Nucleus accumbens (tissue), 56 donors: ENCODE measurements at regions not wholly inside any gene's neighbourhood (a gene's known extent, or its start where the extent isn't known, plus 50 kb on each side); places are given as distances from the start of the nearest gene placed in this dataset.
A peak's percentile ranks its signal among the peaks of the same experiment; 100 is the strongest.

ENCODE experiments used
- DNase-seq, 56 donors: peaks; one replicate each; lab custom pipeline; 2025; lab: John Stamatoyannopoulos, UW

DNA sequence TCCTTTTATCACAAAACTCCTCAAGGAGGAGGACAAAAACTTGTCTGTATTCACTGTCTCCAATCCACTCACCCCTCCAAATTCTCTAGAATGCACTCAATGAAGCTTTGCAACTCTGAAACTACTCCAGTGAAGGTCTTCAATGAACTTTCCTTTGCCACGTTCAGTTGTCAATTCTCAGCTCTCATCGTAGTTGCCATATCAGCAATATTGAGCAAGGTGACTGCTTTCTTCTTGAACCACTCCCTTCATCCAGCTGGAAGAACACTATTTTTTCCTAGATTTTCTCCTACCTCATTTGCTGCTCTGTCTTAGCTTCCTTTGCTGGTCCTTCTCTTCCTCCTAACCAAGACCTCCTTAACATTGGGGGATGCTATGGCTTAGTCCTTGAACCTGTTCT is 191.8 kb downstream of the KDR start:
- DNase-seq: no peak

GRCh38 chr4:54930226-54930625 is 195.2 kb downstream of the KDR start:
- no peak for DNase-seq

- DNase-seq: peak in 23 of 56 donors; percentile 0 to 46 (median 7)
These were observed 195.9 kb downstream of the KDR start for GRCh38 chr4:54929459-54929858.

DNA sequence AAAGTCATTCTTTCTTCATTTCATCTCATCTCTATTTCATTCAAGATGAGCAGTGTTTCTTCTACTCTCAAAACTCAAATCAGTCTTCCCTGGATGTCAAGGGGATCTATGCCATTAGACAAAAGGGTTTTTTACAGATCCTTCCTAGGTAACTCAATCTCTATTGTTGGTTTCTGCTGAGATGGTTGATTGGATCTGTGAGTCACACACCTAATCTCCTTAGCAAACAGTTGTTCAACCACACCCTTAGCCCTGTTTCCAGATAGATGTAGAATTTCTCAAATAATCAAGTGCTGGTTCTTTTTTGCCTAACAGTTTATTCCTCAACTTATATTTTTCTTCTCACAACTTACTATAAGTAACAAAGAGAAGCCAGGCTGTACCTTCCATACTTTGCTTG is 200.5 kb downstream of the KDR start:
- no peak for DNase-seq

DNA sequence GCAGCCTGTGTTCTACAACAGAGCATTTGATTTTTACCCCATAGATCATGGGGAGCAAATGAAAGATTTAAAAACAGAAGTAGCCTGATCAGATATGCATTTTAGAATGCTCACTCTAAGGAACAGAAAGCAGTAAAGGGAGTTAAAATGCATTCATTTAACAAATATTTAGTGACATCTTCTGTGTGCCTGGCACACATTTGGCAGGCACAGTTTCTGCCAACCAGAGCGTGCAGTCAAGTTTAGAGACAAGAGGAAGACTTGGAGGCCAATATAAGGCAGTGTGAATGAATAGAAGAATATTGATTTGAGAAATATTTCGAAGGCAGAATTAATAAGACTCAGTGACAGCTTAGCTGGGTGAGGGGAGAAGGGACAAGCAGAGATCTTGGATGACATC is 210.1 kb downstream of the KDR start:
- no peak for DNase-seq

GRCh38 chr4:54914781-54915180 is 210.6 kb downstream of the KDR start:
- peak in 1 of 56 donors; percentile 1 for DNase-seq

DNA sequence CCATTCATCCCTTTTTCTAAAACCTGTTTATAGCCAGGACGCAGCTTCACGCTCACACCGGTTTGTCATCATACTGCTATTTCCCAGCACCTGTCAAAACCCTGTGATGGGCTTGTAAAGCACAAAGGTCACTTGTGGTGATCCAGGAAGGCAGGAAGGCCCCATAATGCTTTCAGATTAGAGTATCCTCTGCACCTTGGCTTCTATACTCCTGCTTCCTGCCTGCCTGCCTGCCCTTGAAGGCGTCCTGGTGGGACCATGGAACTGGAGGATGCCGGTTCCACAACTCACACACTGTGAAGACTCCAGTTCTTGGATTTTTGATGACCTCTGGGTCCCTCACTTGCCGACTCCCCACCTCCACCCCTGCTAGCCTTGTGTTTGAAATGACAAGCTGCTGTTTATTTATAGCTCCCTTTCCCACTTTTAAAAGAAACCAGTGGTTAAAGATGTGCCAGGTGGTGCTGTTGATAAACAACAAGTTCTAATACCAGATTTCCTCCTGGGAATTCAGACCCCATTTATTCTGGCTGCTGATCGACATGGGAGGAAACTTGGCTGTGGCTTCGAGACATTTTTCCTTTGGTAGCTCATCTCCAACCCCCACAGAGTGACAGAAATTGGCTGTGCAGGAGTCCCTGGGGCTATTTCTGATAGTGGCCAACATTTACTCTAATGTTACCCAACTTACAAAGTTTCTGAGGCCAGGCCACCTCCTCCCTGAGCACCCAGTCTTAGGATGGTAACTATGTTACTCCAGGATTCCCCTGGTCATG is 211.5 kb downstream of the KDR start:
- no peak for DNase-seq

DNA sequence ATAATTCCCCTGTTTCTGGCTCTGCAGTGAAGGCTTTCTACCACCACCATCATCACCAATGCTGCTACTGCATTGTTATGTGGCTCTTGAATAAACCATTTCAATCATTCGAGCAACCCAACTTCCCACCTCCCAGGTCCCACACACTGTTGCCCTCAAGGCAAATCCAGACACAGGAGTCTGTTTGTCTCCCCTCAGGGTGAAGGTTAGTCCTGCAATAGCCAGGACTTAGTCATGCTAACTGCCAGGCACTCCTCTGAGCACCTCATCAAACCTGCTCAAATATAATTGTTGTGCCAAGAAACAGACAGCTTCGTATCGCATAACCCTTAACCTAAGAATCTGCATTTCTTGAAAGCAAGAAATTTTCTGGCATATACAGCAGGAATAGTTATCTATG is 213.2 kb downstream of the KDR start:
- no peak for DNase-seq

GRCh38 chr4:54909961-54910360 is 215.4 kb downstream of the KDR start:
- no peak for DNase-seq

DNA sequence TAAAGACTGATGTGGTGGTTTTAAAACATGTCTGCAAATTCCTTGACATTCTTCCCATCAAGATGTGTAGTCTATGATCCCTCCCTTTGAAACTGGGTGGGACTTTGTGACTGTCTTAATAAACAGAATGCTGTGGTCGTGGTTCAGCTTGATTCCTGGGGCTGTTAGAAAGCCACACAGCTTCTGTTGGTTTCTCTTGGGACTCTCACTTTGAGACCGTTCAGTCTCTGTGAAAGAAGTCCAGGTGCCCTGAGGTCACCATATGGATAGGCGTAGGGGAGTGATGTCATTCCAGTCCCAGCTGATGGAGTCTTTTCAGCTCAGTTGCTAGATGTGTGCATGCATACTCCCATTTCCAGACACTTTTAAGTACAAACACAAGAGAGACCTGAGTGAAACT is 216.6 kb downstream of the KDR start:
- no peak for DNase-seq

- DNase-seq: no peak
These were observed 220.4 kb downstream of the KDR start for GRCh38 chr4:54904953-54905352.

- DNase-seq: no peak
These were observed 222.4 kb downstream of the KDR start for GRCh38 chr4:54902976-54903375.

DNA sequence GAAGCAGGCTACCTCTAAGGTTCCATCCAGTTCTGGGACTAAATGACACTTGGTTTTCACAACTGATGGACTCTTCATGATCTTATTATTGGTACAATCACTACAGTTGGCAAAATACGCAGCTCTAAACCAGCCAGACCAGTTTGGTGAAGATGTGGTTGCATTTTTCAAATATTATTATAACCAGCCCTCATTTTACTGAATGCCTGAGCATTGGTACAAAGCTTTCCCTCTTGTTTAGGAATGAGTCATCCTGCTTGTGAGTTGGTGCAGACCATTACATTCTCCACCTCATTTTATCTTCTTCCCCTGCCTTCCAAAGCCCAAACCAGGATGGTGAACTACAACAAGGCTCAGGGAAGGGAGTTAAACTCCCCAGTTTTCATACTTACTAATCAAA is 223.1 kb downstream of the KDR start:
- no peak for DNase-seq

- no peak for DNase-seq
These were observed 224.2 kb downstream of the KDR start for GRCh38 chr4:54901202-54901601.

GRCh38 chr4:54898656-54899340 is 226.6 kb downstream of the KDR start:
- DNase-seq: no peak

- no peak for DNase-seq
These were observed 227.3 kb downstream of the KDR start for GRCh38 chr4:54898056-54898562.

- DNase-seq: no peak
These were observed 227.8 kb downstream of the KDR start for GRCh38 chr4:54897590-54897989.

DNA sequence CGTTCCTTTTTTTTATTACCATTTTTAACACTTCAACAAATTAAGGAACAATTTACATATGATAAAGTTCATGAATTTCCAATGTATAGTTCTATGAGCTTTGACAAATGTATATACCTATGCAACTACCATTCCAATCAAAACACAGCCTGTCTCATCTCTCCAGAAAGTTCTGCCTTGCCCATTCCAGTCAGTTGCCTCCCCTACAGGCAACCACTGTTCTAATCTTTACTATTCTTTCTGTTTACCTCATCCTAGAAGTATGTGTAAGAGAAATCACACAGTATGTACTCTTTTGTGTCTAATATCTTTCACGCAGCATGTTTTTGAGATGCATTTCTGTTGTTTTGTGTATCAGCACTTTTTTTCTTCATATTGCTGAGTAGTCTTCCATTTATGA is 224.9 kb downstream of the KIT start:
- DNase-seq: no peak

GRCh38 chr4:54879576-54879975 is 221.8 kb downstream of the KIT start:
- no peak for DNase-seq

GRCh38 chr4:54877006-54877405 is 219.2 kb downstream of the KIT start:
- no peak for DNase-seq

DNA sequence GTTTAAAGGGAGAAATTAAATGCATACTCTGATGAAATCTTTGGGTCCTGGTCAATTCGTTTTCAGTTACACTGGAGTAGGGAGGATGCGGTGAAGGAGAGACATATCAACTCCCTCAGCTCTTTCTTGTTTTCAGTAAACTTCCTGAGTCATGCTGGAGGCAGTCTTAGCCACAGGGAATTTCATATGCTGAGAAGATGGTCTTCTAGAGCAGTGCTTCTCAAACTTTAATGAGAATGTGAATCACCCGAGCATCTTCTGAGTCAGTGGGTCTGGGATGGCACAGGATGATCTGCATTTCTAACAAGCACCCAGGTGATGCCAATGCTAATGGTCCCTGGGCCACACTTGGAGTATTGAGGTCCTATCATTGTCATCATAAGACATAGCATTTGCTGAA is 214.5 kb downstream of the KIT start:
- DNase-seq: no peak
